IMR-90 (cell line): ENCODE measurements at regions not wholly inside any gene's neighbourhood (a gene's known extent, or its start where the extent isn't known, plus 50 kb on each side); places are given as distances from the start of the nearest gene placed in this dataset.

Experiments used
- ATAC-seq: fragments of 200-7000 bp; cut with Tn5 transposase; 2 replicates; pipeline ENCODE4 v1.9.1; 2020; ENCODE audit warnings: low read depth, mild to moderate bottlenecking, moderate library complexity
- BruUV-seq: library from RNA; stranded (reverse); fragments of 400-500 nt; replicated peaks from 2 replicates; lab custom pipeline; 2021; lab: Mats Ljungman, UMichigan
- CTCF ChIA-PET: fragments of 300-600 bp; formaldehyde crosslinking; extraction: SDS; loops from one replicate; lab custom pipeline; 2021; ENCODE audit warnings: antibody characterized with exemption; lab: Yijun Ruan, JAX
- POLR2A ChIA-PET: fragments of 300-600 bp; sonication (Branson Sonifier 250); formaldehyde crosslinking; loops from one replicate; lab custom pipeline; 2022; ENCODE audit warnings: antibody characterized with exemption; ENCODE audit not compliant: unreplicated experiment; lab: Charles Lee
- DNase-seq: peaks from one replicate; pipeline ENCODE4 v3.0.0; 2013
- H2AFZ ChIP-seq: replicated peaks from 2 replicates; pipeline ENCODE3; 2013; ENCODE audit warnings: low read length, mild to moderate bottlenecking; ENCODE audit not compliant: poor library complexity
- H2AK5ac ChIP-seq: 2 replicates; pipeline ENCODE4 v1.6.1; 2013; ENCODE audit warnings: low read depth, low read length, inconsistent platforms
- H2AK9ac ChIP-seq: replicated peaks from 2 replicates; pipeline ENCODE3; 2013; ENCODE audit warnings: mild to moderate bottlenecking, low read depth, low read length, moderate library complexity; ENCODE audit not compliant: poor library complexity
- H2BK120ac ChIP-seq: 2 replicates; pipeline ENCODE4 v1.6.1; 2013; ENCODE audit warnings: low read depth, low read length, inconsistent platforms
- H2BK15ac ChIP-seq: 3 replicates; pipeline ENCODE4 v1.6.1; 2013; ENCODE audit warnings: low read depth, low read length, inconsistent platforms
- H2BK20ac ChIP-seq: 2 replicates; pipeline ENCODE4 v1.6.1; 2013; ENCODE audit warnings: low read depth, mild to moderate bottlenecking, inconsistent platforms, low read length, moderate library complexity
- H2BK5ac ChIP-seq: 2 replicates; pipeline ENCODE4 v1.6.1; 2013; ENCODE audit warnings: mild to moderate bottlenecking, low read depth, low read length, inconsistent platforms; ENCODE audit not compliant: poor library complexity, severe bottlenecking
- H3K14ac ChIP-seq: replicated peaks from 2 replicates; pipeline ENCODE4 v1.6.1; 2013; ENCODE audit warnings: low read depth, low read length, inconsistent platforms
- H3K18ac ChIP-seq: 2 replicates; pipeline ENCODE4 v1.6.1; 2013; ENCODE audit warnings: low read depth, low read length, control low read depth
- H3K23ac ChIP-seq: 2 replicates; pipeline ENCODE4 v1.6.1; 2013; ENCODE audit warnings: low read depth, low read length, inconsistent platforms
- H3K27ac ChIP-seq: 2 replicates; pipeline ENCODE4 v1.5.1; 2013; ENCODE audit warnings: mild to moderate bottlenecking, control low read depth, low read length; ENCODE audit not compliant: insufficient read depth
- H3K27me3 ChIP-seq: 2 replicates; pipeline ENCODE4 v1.6.1; 2013; ENCODE audit warnings: low read length; ENCODE audit not compliant: control insufficient read depth, insufficient read depth
- H3K36me3 ChIP-seq: 2 replicates; pipeline ENCODE4 v1.6.1; 2013; ENCODE audit warnings: low read length, mixed read lengths; ENCODE audit not compliant: control insufficient read depth, insufficient read depth
- H3K4ac ChIP-seq: 2 replicates; pipeline ENCODE4 v1.6.1; 2013; ENCODE audit warnings: low read depth, low read length, inconsistent platforms
- H3K4me1 ChIP-seq: 2 replicates; pipeline ENCODE4 v1.6.1; 2013; ENCODE audit warnings: low read length, mixed read lengths; ENCODE audit not compliant: control insufficient read depth, insufficient read depth
- H3K4me2 ChIP-seq: 2 replicates; pipeline ENCODE4 v1.6.1; 2013; ENCODE audit warnings: low read depth, mild to moderate bottlenecking, control low read depth, low read length, moderate library complexity
- H3K4me3 ChIP-seq: 2 replicates; pipeline ENCODE4 v1.5.1; 2013; ENCODE audit warnings: low read depth, mild to moderate bottlenecking, control low read depth, low read length, moderate library complexity; ENCODE audit not compliant: insufficient read depth
- H3K56ac ChIP-seq: 2 replicates; pipeline ENCODE4 v1.6.1; 2013; ENCODE audit warnings: low read length, inconsistent platforms; ENCODE audit not compliant: insufficient read depth; ENCODE audit errors: extremely low read depth
- H3K79me1 ChIP-seq, 2 experiments: 2 replicates each; pipeline ENCODE4 v1.6.1; 2013; ENCODE audit warnings: low read length in 2 of 2, inconsistent platforms in 1 of 2, low read depth in 1 of 2
- H3K9ac ChIP-seq: 2 replicates; pipeline ENCODE4 v1.6.1; 2013; ENCODE audit warnings: low read depth, low read length, control low read depth
- H3K9me1 ChIP-seq: 2 replicates; pipeline ENCODE4 v1.6.1; 2013; ENCODE audit warnings: low read length, inconsistent platforms; ENCODE audit not compliant: insufficient read depth
- H3K9me3 ChIP-seq: 2 replicates; pipeline ENCODE4 v1.6.1; 2013; ENCODE audit warnings: low read length; ENCODE audit not compliant: control insufficient read depth, insufficient read depth
- H4K20me1 ChIP-seq: 2 replicates; pipeline ENCODE4 v1.6.1; 2013; ENCODE audit warnings: low read length, inconsistent platforms; ENCODE audit not compliant: insufficient read depth
- H4K5ac ChIP-seq: 2 replicates; pipeline ENCODE4 v1.6.1; 2013; ENCODE audit warnings: mild to moderate bottlenecking, low read depth, low read length, control low read depth
- H4K8ac ChIP-seq, 2 experiments: 2 replicates each; pipeline ENCODE4 v1.6.1; 2013; ENCODE audit warnings: low read depth in 2 of 2, low read length in 2 of 2, control low read depth in 1 of 2, inconsistent platforms in 1 of 2
- H4K91ac ChIP-seq: 2 replicates; pipeline ENCODE4 v1.6.1; 2013; ENCODE audit warnings: low read depth, low read length, inconsistent platforms; ENCODE audit not compliant: insufficient read depth
- BHLHE40 ChIP-seq: fragments of 150-350 bp; IDR thresholded peaks from 2 replicates; pipeline ENCODE4 v1.6.1; 2016; ENCODE audit warnings: mild to moderate bottlenecking, low read depth, low read length
- MAZ ChIP-seq: IDR thresholded peaks from 2 replicates; pipeline ENCODE4 v1.6.1; 2012; ENCODE audit warnings: low read depth, mild to moderate bottlenecking, low read length, improper control_type of control experiment, moderate library complexity, borderline replicate concordance
- NFE2L2 ChIP-seq: fragments of 150-350 bp; IDR thresholded peaks from 2 replicates; pipeline ENCODE4 v1.6.1; 2016; ENCODE audit warnings: low read depth, mild to moderate bottlenecking, low read length
- RAD21 ChIP-seq: IDR thresholded peaks from 2 replicates; pipeline ENCODE4 v1.6.1; 2012; ENCODE audit warnings: low read length, improper control_type of control experiment
- RCOR1 ChIP-seq: IDR thresholded peaks from 2 replicates; pipeline ENCODE4 v1.6.1; 2012; ENCODE audit warnings: mild to moderate bottlenecking, low read length, improper control_type of control experiment; ENCODE audit not compliant: insufficient replicate concordance
- RFX5 ChIP-seq: IDR thresholded peaks from 2 replicates; pipeline ENCODE4 v1.8.0; 2012; ENCODE audit warnings: low read depth, mild to moderate bottlenecking, low read length, moderate library complexity
- WGBS, 2 experiments: methylation state at CpG; one replicate each; pipeline versions ENCODE4 v1.1.5 to v1.1.7; 2013; ENCODE audit warnings: missing lambda C conversion rate in 2 of 2; ENCODE audit not compliant: insufficient read length in 1 of 2; ENCODE audit errors: extremely low coverage in 2 of 2; 5-methylcytosine and 5-hydroxymethylcytosine counted together
- dilution Hi-C: fragments of 300-500 bp; cut with HindIII; formaldehyde crosslinking; loops from one replicate; pipeline ENCODE4 v1.14.3; 2018; ENCODE audit warnings: low sequenced_read_pairs; ENCODE audit not compliant: unreplicated experiment
- in situ Hi-C: fragments of 300-500 bp; cut with MboI; formaldehyde crosslinking; loops from 3 replicates; pipeline ENCODE4 v1.14.3; 2019; ENCODE audit warnings: low sequenced_read_pairs, inconsistent platforms, mixed read lengths
- intact Hi-C: fragments of 100-400 bp; cut with micrococcal nuclease; formaldehyde crosslinking; loops from 2 replicates; pipeline ENCODE4 v1.10.0; 2022
- TF ChIP-seq, protein P1 (sequence below): fragments of 150-350 bp; IDR thresholded peaks from 2 replicates; pipeline ENCODE4 v1.6.1; 2016; ENCODE audit warnings: low read depth, mild to moderate bottlenecking, low read length, moderate library complexity, borderline replicate concordance

GRCh38 chr21:35376406-35377135 is 327.5 kb upstream of the RUNX1 start:
- Histone ChIP-seq H4K8ac (no peak overlapping the region), H2BK20ac (no peak overlapping the region; the same call in 1 of the 2 replicates), H2BK5ac (no peak overlapping the region), H3K9ac (no peak overlapping the region), H4K91ac (no peak overlapping the region), H3K56ac (no peak overlapping the region), H3K4me3 (no peak overlapping the region), H2BK15ac (no peak overlapping the region), H3K23ac (no peak overlapping the region), H3K18ac (no peak overlapping the region), H3K9me1 (no peaks in the 10 kb centered on the region), H3K4me1 (peaks cover 2% of the 10 kb centered on the region; the same call in 1 of the 2 replicates), H3K4me2 (no peak overlapping the region), H2BK120ac (no peak overlapping the region), H3K9me3 (no peaks in the 10 kb centered on the region), H3K36me3 (no peaks in the 10 kb centered on the region), H3K14ac (no peak overlapping the region), H4K20me1 (no peaks in the 10 kb centered on the region), H3K4ac (no peak overlapping the region), H4K5ac (no peak overlapping the region), H2AFZ (no peak overlapping the region), H3K79me1 (no peaks in the 10 kb centered on the region), H3K27me3 (no peaks in the 10 kb centered on the region), H3K27ac (no peak overlapping the region), H2AK5ac (no peak overlapping the region), H2AK9ac (no peak overlapping the region)
- ChIA-PET POLR2A (no interaction called here), CTCF (no interaction called here)
- intact Hi-C loops: no loop called here
- in situ Hi-C loops: no loop called here
- dilution Hi-C loops: no loop called here
- TF ChIP-seq NFE2L2: no peak
- no peak for TF ChIP-seq BHLHE40
- TF ChIP-seq, protein P1, sequence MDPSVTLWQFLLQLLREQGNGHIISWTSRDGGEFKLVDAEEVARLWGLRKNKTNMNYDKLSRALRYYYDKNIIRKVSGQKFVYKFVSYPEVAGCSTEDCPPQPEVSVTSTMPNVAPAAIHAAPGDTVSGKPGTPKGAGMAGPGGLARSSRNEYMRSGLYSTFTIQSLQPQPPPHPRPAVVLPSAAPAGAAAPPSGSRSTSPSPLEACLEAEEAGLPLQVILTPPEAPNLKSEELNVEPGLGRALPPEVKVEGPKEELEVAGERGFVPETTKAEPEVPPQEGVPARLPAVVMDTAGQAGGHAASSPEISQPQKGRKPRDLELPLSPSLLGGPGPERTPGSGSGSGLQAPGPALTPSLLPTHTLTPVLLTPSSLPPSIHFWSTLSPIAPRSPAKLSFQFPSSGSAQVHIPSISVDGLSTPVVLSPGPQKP: no peak
- TF ChIP-seq RCOR1: no peak
- no peak for TF ChIP-seq RFX5
- TF ChIP-seq MAZ: no peak
- no peak for TF ChIP-seq RAD21
- no CpG with 5 or more reads among the region's 7 CpGs for WGBS, 2 experiments
- DNase-seq (no peak), ATAC-seq (no peak)
- no TSS peak for BruUV-seq
